Islet of Langerhans (tissue), 1 donor: ENCODE measurements at regions not wholly inside any gene's neighbourhood (a gene's known extent, or its start where the extent isn't known, plus 50 kb on each side); places are given as distances from the start of the nearest gene placed in this dataset.
"Not testable (repeated sequence)": the region's sequence is repeated elsewhere in the genome, so short reads cannot be mapped to it uniquely, and the experiment has no call there.

ENCODE experiments used
- FAIRE-seq: peaks from one replicate; lab custom pipeline; 2011; peaks lifted over from hg19 to GRCh38; lab: Jason Lieb, UNC

GRCh38 chr7:47089461-47089860, 492.4 kb downstream of the TNS3 start:
- FAIRE-seq = no peak

- no peak for FAIRE-seq
These were observed 492.9 kb downstream of the TNS3 start for GRCh38 chr7:47089068-47089417.

- FAIRE-seq = peak; percentile 56
These were observed 493.4 kb downstream of the TNS3 start for GRCh38 chr7:47088329-47089067.

- no peak for FAIRE-seq
These were observed 494.0 kb downstream of the TNS3 start for GRCh38 chr7:47087866-47088265.

- no peak for FAIRE-seq
These were observed 496.2 kb downstream of the TNS3 start for GRCh38 chr7:47085491-47086275.

- no peak for FAIRE-seq
These were observed 498.2 kb downstream of the TNS3 start for GRCh38 chr7:47083476-47084250.

- no peak for FAIRE-seq
These were observed 501.1 kb downstream of the TNS3 start for GRCh38 chr7:47080816-47081215.

GRCh38 chr7:47078241-47078640, 503.7 kb downstream of the TNS3 start:
- no peak for FAIRE-seq

GRCh38 chr7:47074702-47075153, 507.2 kb downstream of the TNS3 start:
- no peak for FAIRE-seq

GRCh38 chr7:47073284-47073683, 508.6 kb downstream of the TNS3 start:
- FAIRE-seq = no peak

GRCh38 chr7:47071866-47072265, 510.0 kb downstream of the TNS3 start:
- no peak for FAIRE-seq

GRCh38 chr7:47069385-47070076, 512.4 kb downstream of the TNS3 start:
- no peak for FAIRE-seq

- FAIRE-seq = no peak
These were observed 514.8 kb downstream of the TNS3 start for GRCh38 chr7:47066976-47067614.

GRCh38 chr7:47056731-47057130, 525.2 kb downstream of the TNS3 start:
- FAIRE-seq = no peak

GRCh38 chr7:47052541-47053208, 529.2 kb downstream of the TNS3 start:
- FAIRE-seq = not testable (repeated sequence)

GRCh38 chr7:47049234-47049774, 532.6 kb downstream of the TNS3 start:
- FAIRE-seq = no peak

- FAIRE-seq = no peak
These were observed 534.5 kb downstream of the TNS3 start for GRCh38 chr7:47047384-47047783.

- no peak for FAIRE-seq
These were observed 535.0 kb downstream of the TNS3 start for GRCh38 chr7:47046949-47047348.

- no peak for FAIRE-seq
These were observed 536.5 kb downstream of the TNS3 start for GRCh38 chr7:47045207-47046051.

GRCh38 chr7:47044625-47045024, 537.3 kb downstream of the TNS3 start:
- no peak for FAIRE-seq
